Activated naive CD8-positive, alpha-beta T cell treated with anti-CD3 and anti-CD28 coated beads, Interleukin-2, amount 50 U/mL, for 24 hours (primary cell): ENCODE measurements at regions not wholly inside any gene's neighbourhood (a gene's known extent, or its start where the extent isn't known, plus 50 kb on each side); places are given as distances from the start of the nearest gene placed in this dataset.

Experiments used
- ATAC-seq: fragments of 150-1000 bp; cut with Tn5 transposase; one replicate; pipeline ENCODE4 v1.10.0; 2021
- DNase-seq: peaks from one replicate; pipeline ENCODE4 v3.0.0; 2021
- H3K27ac Mint-ChIP-seq: one replicate; pipeline ENCODE4 v1.8.0; 2021; ENCODE audit warnings: mild to moderate bottlenecking, mixed read lengths
- H3K27me3 Mint-ChIP-seq: one replicate; pipeline ENCODE4 v1.8.0; 2021; ENCODE audit warnings: mixed read lengths
- H3K36me3 Mint-ChIP-seq: one replicate; pipeline ENCODE4 v1.8.0; 2021; ENCODE audit warnings: low read depth, mixed read lengths
- H3K4me1 Mint-ChIP-seq: one replicate; pipeline ENCODE4 v1.8.0; 2021; ENCODE audit warnings: mixed read lengths
- H3K4me3 Mint-ChIP-seq: one replicate; pipeline ENCODE4 v1.8.0; 2021; ENCODE audit warnings: mild to moderate bottlenecking, moderate library complexity, mixed read lengths
- H3K9me3 Mint-ChIP-seq: one replicate; pipeline ENCODE4 v1.8.0; 2021; ENCODE audit warnings: mixed read lengths

GRCh38 chr7:35522697-35523096 is 172.2 kb downstream of the HERPUD2 start:
- no peaks in the 10 kb centered on the region for H3K36me3 Mint-ChIP-seq
- no peak for ATAC-seq
- no peak overlapping the region for H3K27ac Mint-ChIP-seq
- DNase-seq, result no peak
- no peaks in the 10 kb centered on the region for H3K9me3 Mint-ChIP-seq
- H3K27me3 Mint-ChIP-seq, result peaks cover 17% of the 10 kb centered on the region
- no peak overlapping the region for H3K4me3 Mint-ChIP-seq
- no peaks in the 10 kb centered on the region for H3K4me1 Mint-ChIP-seq

DNA sequence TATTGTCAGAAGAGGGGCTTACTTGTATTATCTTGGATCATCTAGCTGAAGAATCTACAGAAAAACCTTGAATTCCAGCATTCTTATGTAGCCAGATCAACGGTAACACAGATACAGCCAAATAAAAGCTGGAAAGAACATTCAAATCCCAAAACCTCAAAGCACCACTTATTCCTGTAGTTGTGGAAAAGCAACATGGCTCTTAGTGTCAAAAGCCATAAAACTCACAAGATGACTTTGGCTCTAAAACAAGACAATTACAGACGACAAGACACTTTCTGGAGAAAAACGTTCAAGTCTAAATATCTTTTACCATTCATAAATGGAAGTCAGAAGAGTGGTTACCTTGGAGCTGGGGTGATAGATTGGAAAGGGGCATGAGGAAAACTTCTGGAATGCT is 173.0 kb downstream of the HERPUD2 start:
- no peaks in the 10 kb centered on the region for H3K36me3 Mint-ChIP-seq
- no peaks in the 10 kb centered on the region for H3K9me3 Mint-ChIP-seq
- no peak overlapping the region for H3K27ac Mint-ChIP-seq
- H3K4me3 Mint-ChIP-seq, result no peak overlapping the region
- no peaks in the 10 kb centered on the region for H3K4me1 Mint-ChIP-seq
- DNase-seq (no peak), ATAC-seq (no peak)
- H3K27me3 Mint-ChIP-seq, result peaks cover 15% of the 10 kb centered on the region

- ATAC-seq, result no peak
- Mint-ChIP-seq H3K36me3 (no peaks in the 10 kb centered on the region), H3K9me3 (no peaks in the 10 kb centered on the region), H3K27me3 (peaks cover 13% of the 10 kb centered on the region), H3K4me3 (no peak overlapping the region), H3K4me1 (no peaks in the 10 kb centered on the region), H3K27ac (no peak overlapping the region)
- no peak for DNase-seq
Observed at GRCh38 chr7:35520810-35521625, 173.9 kb downstream of the HERPUD2 start.

DNA sequence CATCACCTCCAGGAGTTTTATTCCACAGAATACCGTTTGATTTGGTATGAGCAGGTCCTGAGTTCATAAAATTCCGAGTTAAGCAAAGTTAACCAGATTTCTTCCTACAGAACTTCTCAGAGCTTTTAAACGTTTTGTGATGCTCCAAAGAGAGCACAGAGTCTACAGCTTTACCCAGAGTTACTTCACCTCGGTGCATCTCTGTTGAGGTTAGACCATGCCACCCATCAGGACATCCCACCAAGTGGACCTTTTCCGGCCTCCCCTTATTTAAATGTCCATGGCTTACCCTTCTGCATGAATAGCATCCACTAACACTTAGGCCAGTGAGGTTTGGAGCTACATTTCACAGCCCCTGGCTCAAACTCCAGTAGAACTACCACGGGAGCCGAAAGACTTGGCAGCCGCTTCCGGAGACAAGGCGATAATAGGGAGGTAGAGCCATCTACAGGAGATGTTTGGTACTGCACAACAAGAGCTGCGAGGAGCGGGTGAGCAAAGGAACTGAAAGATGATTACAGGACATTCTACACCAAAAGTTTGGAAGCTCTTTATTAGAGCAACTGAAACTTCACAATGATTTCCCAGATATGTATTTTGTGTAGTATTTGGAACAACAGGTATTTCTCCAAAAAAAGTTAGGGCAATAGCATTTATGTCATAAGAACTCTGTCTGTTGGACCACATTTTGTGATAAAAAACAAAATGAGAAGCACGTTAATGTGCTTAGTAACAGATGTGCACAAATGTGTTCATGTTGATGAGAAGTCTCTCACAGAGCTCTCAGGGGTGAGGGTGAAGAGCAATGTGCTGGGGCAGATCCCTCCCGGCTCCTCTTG is 174.7 kb downstream of the HERPUD2 start:
- H3K4me1 Mint-ChIP-seq, result no peaks in the 10 kb centered on the region
- peaks cover 13% of the 10 kb centered on the region for H3K27me3 Mint-ChIP-seq
- H3K36me3 Mint-ChIP-seq, result no peaks in the 10 kb centered on the region
- DNase-seq (peak; percentile 54), ATAC-seq (peak; percentile 62)
- no peaks in the 10 kb centered on the region for H3K9me3 Mint-ChIP-seq
- no peak overlapping the region for H3K4me3 Mint-ChIP-seq
- no peak overlapping the region for H3K27ac Mint-ChIP-seq

DNA sequence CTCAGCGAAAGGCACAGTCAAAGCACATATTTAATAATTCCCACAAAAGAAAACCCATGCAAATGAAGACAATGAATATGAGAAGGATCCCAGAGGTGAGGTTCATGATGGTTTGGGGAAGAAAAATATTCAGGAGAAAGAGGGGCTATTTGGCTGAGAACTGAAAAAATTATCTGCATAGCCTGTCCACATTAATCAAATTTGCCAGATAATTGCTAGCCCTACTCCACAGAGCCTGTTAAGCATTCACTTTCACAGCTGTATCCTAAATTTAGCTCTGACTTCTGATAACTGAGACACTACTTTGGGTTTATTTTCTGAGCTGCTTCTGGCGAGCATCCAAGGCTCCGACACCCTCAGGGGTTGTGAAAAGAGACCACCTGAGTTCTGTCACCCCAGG is 176.2 kb downstream of the HERPUD2 start:
- no peaks in the 10 kb centered on the region for H3K36me3 Mint-ChIP-seq
- H3K27ac Mint-ChIP-seq, result no peak overlapping the region
- H3K4me3 Mint-ChIP-seq, result no peak overlapping the region
- no peak for ATAC-seq
- no peaks in the 10 kb centered on the region for H3K4me1 Mint-ChIP-seq
- no peak for DNase-seq
- H3K9me3 Mint-ChIP-seq, result no peaks in the 10 kb centered on the region
- H3K27me3 Mint-ChIP-seq, result peaks cover 9% of the 10 kb centered on the region

DNA sequence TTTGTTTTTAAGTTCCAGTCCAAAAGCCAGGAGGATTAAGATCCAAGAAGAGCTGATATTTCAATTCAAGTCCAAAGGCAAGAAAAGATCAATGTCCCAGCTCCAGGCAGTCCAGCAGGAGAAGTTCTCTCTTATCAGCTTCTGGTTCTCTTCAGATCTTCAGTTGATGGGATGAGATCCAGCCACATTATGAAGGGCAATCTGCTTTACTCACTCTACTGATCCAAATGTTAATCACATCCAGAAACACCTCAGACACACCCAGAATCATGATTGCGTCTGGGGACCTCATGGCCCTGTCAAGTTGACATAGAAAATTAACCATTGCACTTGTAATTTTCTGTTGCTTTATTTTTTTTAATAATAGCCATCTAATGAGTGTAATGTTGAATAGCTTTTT is 178.4 kb downstream of the HERPUD2 start:
- Mint-ChIP-seq H3K27me3 (peaks cover 9% of the 10 kb centered on the region), H3K4me3 (no peak overlapping the region), H3K27ac (no peak overlapping the region), H3K36me3 (no peaks in the 10 kb centered on the region), H3K9me3 (no peaks in the 10 kb centered on the region), H3K4me1 (no peaks in the 10 kb centered on the region)
- no peak for ATAC-seq
- DNase-seq, result no peak

DNA sequence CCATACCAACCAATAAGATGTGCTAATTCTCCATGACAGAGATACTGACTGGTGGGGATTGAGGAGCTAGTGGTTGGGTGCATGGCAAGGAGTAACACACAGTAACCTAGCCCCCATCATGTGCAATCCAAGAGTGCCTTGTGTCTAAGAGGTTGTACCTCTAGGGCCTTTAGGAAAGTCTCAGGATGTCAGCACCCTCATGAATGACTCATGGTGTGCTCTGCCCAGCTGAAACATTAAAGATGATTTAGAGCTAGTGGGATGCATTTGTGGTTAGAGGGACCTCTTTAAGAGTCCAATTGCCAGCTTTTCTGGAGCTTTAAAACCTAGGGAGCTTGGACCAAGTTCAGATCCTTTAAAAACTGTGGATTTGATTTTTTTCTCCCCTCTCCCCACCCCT is 181.1 kb downstream of the HERPUD2 start:
- Mint-ChIP-seq H3K27me3 (peaks cover 11% of the 10 kb centered on the region), H3K27ac (no peak overlapping the region), H3K4me3 (no peak overlapping the region), H3K4me1 (no peaks in the 10 kb centered on the region), H3K36me3 (no peaks in the 10 kb centered on the region), H3K9me3 (no peaks in the 10 kb centered on the region)
- ATAC-seq (no peak), DNase-seq (no peak)

DNA sequence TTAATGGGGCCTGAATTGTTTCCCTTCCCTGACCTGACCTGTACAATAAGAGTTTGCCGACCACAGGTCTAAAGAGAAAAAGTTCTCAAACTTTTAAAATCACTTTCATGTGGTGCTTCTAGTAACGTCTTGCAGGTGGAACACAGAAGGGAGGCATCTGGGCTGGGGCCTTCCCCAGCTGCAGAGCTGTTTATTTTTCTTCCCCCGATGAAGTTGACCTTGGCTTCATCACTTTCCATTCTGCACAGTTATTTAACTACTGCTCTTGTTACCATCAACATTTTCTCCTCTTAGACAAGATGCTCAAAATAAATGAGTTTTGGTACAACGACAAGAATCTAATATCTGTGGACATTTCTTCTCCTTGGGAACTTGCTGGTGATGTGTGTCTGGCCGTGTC is 181.7 kb downstream of the HERPUD2 start:
- Mint-ChIP-seq H3K27ac (no peak overlapping the region), H3K27me3 (peaks cover 11% of the 10 kb centered on the region), H3K4me1 (no peaks in the 10 kb centered on the region), H3K9me3 (no peaks in the 10 kb centered on the region), H3K4me3 (no peak overlapping the region), H3K36me3 (no peaks in the 10 kb centered on the region)
- DNase-seq (no peak), ATAC-seq (no peak)

DNA sequence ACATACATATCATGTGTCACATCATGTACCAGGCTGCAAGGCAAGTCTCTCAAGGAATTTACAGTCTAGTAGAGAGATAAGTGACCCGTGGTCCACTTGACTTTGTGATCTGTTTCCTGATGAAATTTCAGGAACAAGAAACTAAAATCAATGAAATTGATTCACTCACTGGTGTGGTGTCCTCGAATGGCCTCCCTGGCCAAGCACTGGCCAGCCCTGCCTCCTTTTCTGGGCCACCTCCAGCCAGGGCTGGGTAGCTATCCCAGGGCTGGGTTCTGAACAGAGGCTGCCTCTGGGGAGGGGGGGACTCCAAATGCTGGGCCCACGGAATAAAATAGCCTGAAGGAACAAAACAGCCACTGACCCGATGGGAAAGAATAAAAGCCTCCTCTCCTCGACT is 182.2 kb downstream of the HERPUD2 start:
- Mint-ChIP-seq H3K4me1 (no peaks in the 10 kb centered on the region), H3K27ac (no peak overlapping the region), H3K9me3 (no peaks in the 10 kb centered on the region), H3K27me3 (peaks cover 11% of the 10 kb centered on the region), H3K36me3 (no peaks in the 10 kb centered on the region), H3K4me3 (no peak overlapping the region)
- DNase-seq, result no peak
- no peak for ATAC-seq

DNA sequence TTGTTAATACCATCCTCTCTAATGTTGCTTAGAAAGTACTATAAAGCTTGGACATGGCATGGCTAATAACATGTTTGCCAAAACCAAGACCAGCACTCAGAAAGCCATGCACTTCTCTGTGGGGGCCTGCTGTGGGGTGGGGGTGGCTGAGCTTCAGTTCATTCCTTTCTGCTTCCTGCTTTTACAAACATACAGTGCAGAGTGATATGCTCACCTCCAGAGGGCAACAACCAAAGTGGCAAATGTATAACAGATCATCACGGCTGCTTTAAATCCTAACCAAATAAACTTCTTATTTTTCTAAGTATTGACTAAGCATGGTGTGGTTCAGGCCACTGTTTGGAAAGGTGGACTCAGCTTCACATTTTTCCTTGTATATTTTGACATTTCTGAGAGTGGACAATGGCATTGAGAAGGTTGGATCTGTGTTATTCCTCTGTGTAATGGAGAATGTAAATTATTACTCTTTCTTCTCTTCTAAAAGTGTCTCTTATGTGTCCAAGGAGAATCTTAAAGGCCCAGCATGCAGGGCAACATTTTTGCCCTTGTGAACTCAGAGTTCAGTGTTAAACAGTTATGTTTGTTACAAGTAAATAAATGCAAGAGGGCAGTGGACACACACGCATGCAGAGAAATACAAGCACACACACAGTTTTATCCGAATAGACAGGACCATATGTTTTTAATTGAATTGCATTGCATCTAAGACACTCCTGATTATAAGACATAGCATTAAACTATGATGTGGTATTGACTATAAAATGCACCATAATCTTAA is 186.1 kb downstream of the HERPUD2 start:
- Mint-ChIP-seq H3K9me3 (no peaks in the 10 kb centered on the region), H3K4me3 (no peak overlapping the region), H3K4me1 (no peaks in the 10 kb centered on the region), H3K27ac (no peak overlapping the region), H3K27me3 (peaks cover 11% of the 10 kb centered on the region), H3K36me3 (no peaks in the 10 kb centered on the region)
- no peak for DNase-seq
- ATAC-seq, result no peak

- no peaks in the 10 kb centered on the region for H3K27me3 Mint-ChIP-seq
- H3K4me1 Mint-ChIP-seq, result no peaks in the 10 kb centered on the region
- no peak overlapping the region for H3K27ac Mint-ChIP-seq
- no peak overlapping the region for H3K4me3 Mint-ChIP-seq
- DNase-seq, result no peak
- H3K36me3 Mint-ChIP-seq, result no peaks in the 10 kb centered on the region
- H3K9me3 Mint-ChIP-seq, result no peaks in the 10 kb centered on the region
- no peak for ATAC-seq
Observed at GRCh38 chr7:35505066-35505465, 189.9 kb downstream of the HERPUD2 start.

- no peak for DNase-seq
- no peaks in the 10 kb centered on the region for H3K4me1 Mint-ChIP-seq
- H3K36me3 Mint-ChIP-seq, result no peaks in the 10 kb centered on the region
- no peak overlapping the region for H3K27ac Mint-ChIP-seq
- H3K27me3 Mint-ChIP-seq, result no peaks in the 10 kb centered on the region
- ATAC-seq, result no peak
- no peak overlapping the region for H3K4me3 Mint-ChIP-seq
- H3K9me3 Mint-ChIP-seq, result no peaks in the 10 kb centered on the region
Observed at GRCh38 chr7:35504365-35504764, 190.6 kb downstream of the HERPUD2 start.

DNA sequence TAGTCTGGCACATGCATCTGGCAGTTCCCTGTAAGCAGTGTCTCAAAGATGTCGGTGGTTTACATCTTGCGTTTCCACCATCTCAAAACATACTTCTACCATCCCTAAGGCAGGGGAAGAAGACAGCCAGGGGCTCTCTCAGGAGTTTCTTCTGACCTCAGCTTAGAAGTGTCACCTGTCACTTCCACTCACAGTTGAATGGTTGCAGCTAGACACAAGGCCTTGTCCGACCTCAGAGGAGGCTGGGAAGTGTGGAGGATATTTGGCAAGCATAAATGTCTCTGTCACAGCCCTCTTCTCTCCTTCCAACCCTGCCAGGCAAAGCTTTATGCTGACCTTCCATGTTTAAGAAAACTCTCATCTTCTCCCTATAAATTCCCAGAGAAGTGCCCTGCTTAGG is 193.3 kb downstream of the HERPUD2 start:
- Mint-ChIP-seq H3K27me3 (peaks cover 9% of the 10 kb centered on the region), H3K27ac (no peak overlapping the region), H3K4me1 (no peaks in the 10 kb centered on the region), H3K36me3 (no peaks in the 10 kb centered on the region), H3K9me3 (no peaks in the 10 kb centered on the region), H3K4me3 (no peak overlapping the region)
- ATAC-seq (no peak), DNase-seq (no peak)

DNA sequence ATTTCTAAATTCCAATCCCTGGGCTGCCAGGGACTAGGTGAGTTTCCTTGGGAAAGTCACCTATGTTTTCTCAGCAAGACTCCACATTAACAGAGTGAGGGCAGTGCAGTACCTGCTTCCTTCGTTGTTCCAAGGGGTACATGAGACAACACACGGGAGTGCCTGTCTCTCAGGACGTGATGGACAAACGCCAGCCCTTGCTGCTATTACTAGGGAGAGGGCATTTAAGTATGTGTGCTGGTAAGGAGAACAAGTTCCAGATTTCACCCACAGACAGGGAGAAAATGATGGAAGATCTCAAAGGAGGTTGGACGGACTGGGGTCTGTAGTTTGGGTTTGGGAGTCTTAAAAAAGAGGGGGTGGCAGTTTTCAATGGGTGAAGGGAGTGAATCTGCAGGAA is 195.7 kb downstream of the HERPUD2 start:
- no peak overlapping the region for H3K4me3 Mint-ChIP-seq
- no peak overlapping the region for H3K27ac Mint-ChIP-seq
- no peaks in the 10 kb centered on the region for H3K9me3 Mint-ChIP-seq
- peaks cover 12% of the 10 kb centered on the region for H3K27me3 Mint-ChIP-seq
- ATAC-seq (no peak), DNase-seq (no peak)
- no peaks in the 10 kb centered on the region for H3K36me3 Mint-ChIP-seq
- H3K4me1 Mint-ChIP-seq, result no peaks in the 10 kb centered on the region

DNA sequence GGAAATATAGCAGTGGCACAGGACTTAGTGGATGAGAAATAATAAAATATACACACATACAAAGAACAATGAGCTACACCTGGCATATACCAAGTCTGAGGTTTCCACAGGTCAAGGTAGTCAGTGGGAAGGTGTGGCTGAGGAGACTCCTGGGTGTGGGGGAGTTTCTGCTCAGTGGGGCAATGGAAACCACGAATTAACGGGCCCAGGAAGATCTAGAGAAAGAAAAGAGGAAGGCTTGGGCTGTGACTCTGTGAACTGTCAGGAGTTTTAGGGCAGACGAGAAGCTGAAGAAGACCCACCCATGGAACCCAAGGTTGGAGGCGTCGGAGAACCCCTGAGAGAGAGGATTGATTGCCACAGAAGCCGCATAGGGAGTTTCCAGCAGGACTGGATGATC is 196.5 kb downstream of the HERPUD2 start:
- H3K9me3 Mint-ChIP-seq, result no peaks in the 10 kb centered on the region
- DNase-seq, result no peak
- no peaks in the 10 kb centered on the region for H3K36me3 Mint-ChIP-seq
- peaks cover 12% of the 10 kb centered on the region for H3K27me3 Mint-ChIP-seq
- H3K4me1 Mint-ChIP-seq, result no peaks in the 10 kb centered on the region
- ATAC-seq, result no peak
- H3K27ac Mint-ChIP-seq, result no peak overlapping the region
- no peak overlapping the region for H3K4me3 Mint-ChIP-seq
